ENCODE measurements at regions not wholly inside any gene's neighbourhood (a gene's known extent, or its start where the extent isn't known, plus 50 kb on each side); places are given as distances from the start of the nearest gene placed in this dataset.

GRCh38 chr14:60355768-60356167 lies 106.7 kb downstream of the PPM1A start:
- no peak for TF ChIP-seq CTCF (conservative IDR thresholded peaks at IDR 0.05; ENCODE audit: low read depth, low read length)
- no peak for TF ChIP-seq USF2 (IDR thresholded peaks at IDR 0.05; ENCODE audit: low read depth, low read length)
- no peak for TF ChIP-seq POLR2A (IDR thresholded peaks at IDR 0.05; ENCODE audit: low read depth, low read length)
- TF ChIP-seq FOS (IDR thresholded peaks at IDR 0.05; ENCODE audit: low read depth, low read length), result no peak
- TF ChIP-seq BHLHE40 (IDR thresholded peaks at IDR 0.05; ENCODE audit: low read depth, low read length), result no peak
- no peak for TF ChIP-seq CEBPB (IDR thresholded peaks at IDR 0.05; ENCODE audit: low read depth, low read length)
- no peak for TF ChIP-seq MAFK (IDR thresholded peaks at IDR 0.05; ENCODE audit: low read depth, low read length)
- no peak for TF ChIP-seq RCOR1 (IDR thresholded peaks at IDR 0.05; ENCODE audit: insufficient replicate concordance, low read length)
